HCT116 (cell line): ENCODE measurements at regions not wholly inside any gene's neighbourhood (a gene's known extent, or its start where the extent isn't known, plus 50 kb on each side); places are given as distances from the start of the nearest gene placed in this dataset.

Experiments used
- CEBPB ChIP-seq: IDR thresholded peaks from 2 replicates; pipeline ENCODE4 v1.6.1; 2012; ENCODE audit warnings: low read depth
- CTCF ChIP-seq, 3 experiments: fragments of 200-600 bp in 1 of 3; sonication (generic) in 1 of 3; IDR thresholded peaks in 2 of 3; conservative IDR thresholded peaks in 1 of 3; 2 replicates each; pipeline ENCODE4 v1.5.1; 2012 to 2017; ENCODE audit warnings: low read depth in 2 of 3, low read length in 2 of 3, antibody characterized with exemption in 1 of 3, borderline replicate concordance in 1 of 3, control low read depth in 1 of 3, mild to moderate bottlenecking in 1 of 3, mixed read lengths in 1 of 3, mixed run types in 1 of 3, moderate library complexity in 1 of 3; ENCODE audit not compliant: insufficient read depth in 1 of 3
- EZH2 ChIP-seq: fragments of 200-600 bp; sonication (generic); IDR thresholded peaks from 2 replicates; pipeline ENCODE4 v1.6.1; 2017; ENCODE audit warnings: antibody characterized with exemption, mixed run types
- POLR2AphosphoS5 ChIP-seq: IDR thresholded peaks from 2 replicates; pipeline ENCODE4 v1.6.1; 2011; ENCODE audit warnings: mild to moderate bottlenecking, low read depth, low read length, moderate library complexity
- RAD21 ChIP-seq: IDR thresholded peaks from 2 replicates; pipeline ENCODE4 v1.6.1; 2012; ENCODE audit warnings: low read depth, mild to moderate bottlenecking
- TCF7L2 ChIP-seq: IDR thresholded peaks from 2 replicates; pipeline ENCODE4 v1.7.0; 2011; ENCODE audit warnings: borderline replicate concordance, inconsistent platforms; ENCODE audit not compliant: insufficient read depth, insufficient read length; ENCODE audit errors: extremely low read depth
- ZFX ChIP-seq: fragments of 450-650 bp; IDR thresholded peaks from 2 replicates; pipeline ENCODE4 v1.6.1; 2017
- ZNF274 ChIP-seq: fragments of 200-500 bp; sonication (Bioruptor generic); IDR thresholded peaks from 2 replicates; pipeline ENCODE4 v1.6.1; 2014; ENCODE audit warnings: mild to moderate bottlenecking, low read depth, low read length, inconsistent platforms
- TF ChIP-seq, protein P1 (sequence below): IDR thresholded peaks from 2 replicates; pipeline ENCODE4 v1.6.1; 2012; ENCODE audit warnings: low read depth
- TF ChIP-seq, protein P2 (sequence below): IDR thresholded peaks from 2 replicates; pipeline ENCODE4 v1.6.1; 2012

DNA sequence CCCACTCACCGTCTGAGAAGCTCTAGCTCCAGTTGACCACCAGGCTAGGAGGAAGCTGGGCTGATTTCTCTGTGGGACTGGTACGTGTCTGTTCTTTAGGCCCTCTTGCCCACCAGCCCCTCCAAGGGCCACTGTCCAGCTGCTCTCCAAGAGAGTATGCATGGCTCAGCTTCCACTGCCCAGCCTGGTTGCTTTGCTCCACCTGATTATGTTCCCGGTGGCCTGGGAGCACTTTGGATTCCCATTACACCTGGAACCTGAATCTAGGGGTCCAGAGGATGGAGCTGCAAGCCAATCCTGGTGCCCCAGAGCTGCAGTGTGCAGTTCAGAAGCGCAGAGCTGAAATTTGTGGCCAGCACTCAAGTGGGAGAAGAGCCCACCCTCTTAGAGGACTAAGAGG lies 402.1 kb upstream of the CNTN6 start:
- no peak for TF ChIP-seq RAD21
- no peak for TF ChIP-seq TCF7L2
- no peak for TF ChIP-seq CTCF (IDR thresholded peaks at IDR 0.05 in 2 of 3, conservative IDR thresholded peaks at IDR 0.05 in 1 of 3; ENCODE audit: borderline replicate concordance in 1 of 3, insufficient read depth in 1 of 3, low read depth in 2 of 3, low read length in 2 of 3)
- TF ChIP-seq, protein P1, sequence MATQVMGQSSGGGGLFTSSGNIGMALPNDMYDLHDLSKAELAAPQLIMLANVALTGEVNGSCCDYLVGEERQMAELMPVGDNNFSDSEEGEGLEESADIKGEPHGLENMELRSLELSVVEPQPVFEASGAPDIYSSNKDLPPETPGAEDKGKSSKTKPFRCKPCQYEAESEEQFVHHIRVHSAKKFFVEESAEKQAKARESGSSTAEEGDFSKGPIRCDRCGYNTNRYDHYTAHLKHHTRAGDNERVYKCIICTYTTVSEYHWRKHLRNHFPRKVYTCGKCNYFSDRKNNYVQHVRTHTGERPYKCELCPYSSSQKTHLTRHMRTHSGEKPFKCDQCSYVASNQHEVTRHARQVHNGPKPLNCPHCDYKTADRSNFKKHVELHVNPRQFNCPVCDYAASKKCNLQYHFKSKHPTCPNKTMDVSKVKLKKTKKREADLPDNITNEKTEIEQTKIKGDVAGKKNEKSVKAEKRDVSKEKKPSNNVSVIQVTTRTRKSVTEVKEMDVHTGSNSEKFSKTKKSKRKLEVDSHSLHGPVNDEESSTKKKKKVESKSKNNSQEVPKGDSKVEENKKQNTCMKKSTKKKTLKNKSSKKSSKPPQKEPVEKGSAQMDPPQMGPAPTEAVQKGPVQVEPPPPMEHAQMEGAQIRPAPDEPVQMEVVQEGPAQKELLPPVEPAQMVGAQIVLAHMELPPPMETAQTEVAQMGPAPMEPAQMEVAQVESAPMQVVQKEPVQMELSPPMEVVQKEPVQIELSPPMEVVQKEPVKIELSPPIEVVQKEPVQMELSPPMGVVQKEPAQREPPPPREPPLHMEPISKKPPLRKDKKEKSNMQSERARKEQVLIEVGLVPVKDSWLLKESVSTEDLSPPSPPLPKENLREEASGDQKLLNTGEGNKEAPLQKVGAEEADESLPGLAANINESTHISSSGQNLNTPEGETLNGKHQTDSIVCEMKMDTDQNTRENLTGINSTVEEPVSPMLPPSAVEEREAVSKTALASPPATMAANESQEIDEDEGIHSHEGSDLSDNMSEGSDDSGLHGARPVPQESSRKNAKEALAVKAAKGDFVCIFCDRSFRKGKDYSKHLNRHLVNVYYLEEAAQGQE: no peak
- TF ChIP-seq EZH2: no peak
- no peak for TF ChIP-seq POLR2AphosphoS5
- TF ChIP-seq CEBPB: no peak
- TF ChIP-seq, protein P2, sequence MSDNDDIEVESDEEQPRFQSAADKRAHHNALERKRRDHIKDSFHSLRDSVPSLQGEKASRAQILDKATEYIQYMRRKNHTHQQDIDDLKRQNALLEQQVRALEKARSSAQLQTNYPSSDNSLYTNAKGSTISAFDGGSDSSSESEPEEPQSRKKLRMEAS: no peak
- TF ChIP-seq ZFX: no peak
- TF ChIP-seq ZNF274: no peak
